ENCODE measurements at regions not wholly inside any gene's neighbourhood (a gene's known extent, or its start where the extent isn't known, plus 50 kb on each side); places are given as distances from the start of the nearest gene placed in this dataset.

DNA sequence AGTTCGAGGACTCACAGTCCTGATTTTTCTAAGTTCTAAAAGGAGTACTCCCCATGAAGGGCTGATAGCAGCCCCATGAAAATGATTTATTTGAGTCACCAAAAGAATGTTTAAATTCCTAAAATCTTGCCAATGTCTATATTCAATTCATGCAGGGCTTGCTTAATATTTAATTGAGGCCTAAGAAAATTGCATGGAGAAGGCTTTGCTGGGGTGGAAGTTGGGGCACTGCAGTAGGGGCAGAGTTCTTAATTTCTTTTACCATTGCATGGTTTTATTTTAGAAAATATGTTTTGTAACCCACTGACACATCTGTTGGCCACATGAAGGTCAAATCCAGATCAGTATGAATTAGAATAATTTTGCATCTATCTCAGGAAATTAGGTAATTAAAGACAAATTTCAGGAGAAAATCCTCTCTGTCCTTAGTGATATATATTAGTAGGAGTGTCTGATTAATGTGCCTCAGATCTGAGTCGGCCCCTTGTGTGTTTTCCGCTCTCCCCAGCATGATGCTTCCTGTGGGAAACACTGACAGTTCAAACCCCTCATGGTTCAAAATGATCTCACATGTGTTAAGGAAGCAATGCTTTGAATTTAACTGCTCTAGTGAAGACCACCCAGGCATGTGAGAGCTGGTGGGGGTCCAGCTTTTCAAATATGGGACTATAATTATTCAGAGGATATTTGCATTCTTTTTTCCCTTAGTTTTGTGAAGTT, 54.0 kb upstream of the EGFL6 start:
- no peaks in the 10 kb centered on the region for H3K4me1 ChIP-seq (ENCODE audit: insufficient read depth, low read length)
- H3K56ac ChIP-seq (ENCODE audit: insufficient read length, low read depth, low read length): no peak overlapping the region
- H4K5ac ChIP-seq (ENCODE audit: insufficient read length, low read depth, low read length): no peak overlapping the region
- no peak overlapping the region for H3K18ac ChIP-seq (ENCODE audit: insufficient read length, low read depth, low read length)
- no peaks in the 10 kb centered on the region for H3K23me2 ChIP-seq (ENCODE audit: insufficient read length, low read depth, low read length, poor library complexity, severe bottlenecking)
- no peak overlapping the region for H4K8ac ChIP-seq (replicated peaks; ENCODE audit: insufficient read length, low read depth, low read length)
- no peak overlapping the region for H2BK12ac ChIP-seq (ENCODE audit: insufficient read length, low read depth, low read length)
- H3K27ac ChIP-seq (ENCODE audit: insufficient read length, low read depth, low read length): no peak overlapping the region
- Mint-ChIP-seq H3K9me3 (peaks cover 29 to 36% of the 10 kb centered on the region in 2 experiments), H3K36me3 (ENCODE audit: insufficient read depth in 1 of 3, low read depth in 3 of 3) (peaks cover 0 to 1% (median 0%) of the 10 kb centered on the region in 3 experiments; a peak in 1 of 7 replicates), H3K27ac (no peak overlapping the region), H3K4me1 (no peaks in the 10 kb centered on the region), H3K4me3 (no peak overlapping the region), H3K27me3 (ENCODE audit: low read depth) (no peaks in the 10 kb centered on the region; the same call in 1 of the 2 replicates)
- no peaks in the 10 kb centered on the region for H3K9me3 ChIP-seq (ENCODE audit: control insufficient read depth, low read depth, low read length)
- H2AK5ac ChIP-seq (ENCODE audit: insufficient read length, low read length): no peak overlapping the region
- no peak overlapping the region for H2BK15ac ChIP-seq (ENCODE audit: low read depth, low read length)
- no peaks in the 10 kb centered on the region for H3K79me1 ChIP-seq (ENCODE audit: insufficient read depth, low read depth, low read length, poor library complexity, severe bottlenecking)
- H2BK5ac ChIP-seq (ENCODE audit: insufficient read length, low read length): no peak overlapping the region
- no peak overlapping the region for H3K4me2 ChIP-seq (ENCODE audit: insufficient read depth, insufficient read length, low read length)
- no peak overlapping the region for H3K23ac ChIP-seq (ENCODE audit: insufficient read length, low read depth, low read length)
- WGBS (ENCODE audit: extremely low coverage, insufficient read length, low lambda C conversion rate): no CpG with 5 or more reads among the region's 3 CpGs
- H2BK120ac ChIP-seq (ENCODE audit: low read depth, low read length, poor library complexity, severe bottlenecking): no peak overlapping the region
- no peaks in the 10 kb centered on the region for H3K27me3 ChIP-seq (ENCODE audit: insufficient read depth, low read length)
- no peaks in the 10 kb centered on the region for H3K79me2 ChIP-seq (ENCODE audit: insufficient read depth, low read length)
- no peak overlapping the region for H3K4ac ChIP-seq (ENCODE audit: low read depth, low read length)
- H2BK20ac ChIP-seq (ENCODE audit: low read depth, low read length, poor library complexity, severe bottlenecking): no peak overlapping the region
- TF ChIP-seq, protein P1, sequence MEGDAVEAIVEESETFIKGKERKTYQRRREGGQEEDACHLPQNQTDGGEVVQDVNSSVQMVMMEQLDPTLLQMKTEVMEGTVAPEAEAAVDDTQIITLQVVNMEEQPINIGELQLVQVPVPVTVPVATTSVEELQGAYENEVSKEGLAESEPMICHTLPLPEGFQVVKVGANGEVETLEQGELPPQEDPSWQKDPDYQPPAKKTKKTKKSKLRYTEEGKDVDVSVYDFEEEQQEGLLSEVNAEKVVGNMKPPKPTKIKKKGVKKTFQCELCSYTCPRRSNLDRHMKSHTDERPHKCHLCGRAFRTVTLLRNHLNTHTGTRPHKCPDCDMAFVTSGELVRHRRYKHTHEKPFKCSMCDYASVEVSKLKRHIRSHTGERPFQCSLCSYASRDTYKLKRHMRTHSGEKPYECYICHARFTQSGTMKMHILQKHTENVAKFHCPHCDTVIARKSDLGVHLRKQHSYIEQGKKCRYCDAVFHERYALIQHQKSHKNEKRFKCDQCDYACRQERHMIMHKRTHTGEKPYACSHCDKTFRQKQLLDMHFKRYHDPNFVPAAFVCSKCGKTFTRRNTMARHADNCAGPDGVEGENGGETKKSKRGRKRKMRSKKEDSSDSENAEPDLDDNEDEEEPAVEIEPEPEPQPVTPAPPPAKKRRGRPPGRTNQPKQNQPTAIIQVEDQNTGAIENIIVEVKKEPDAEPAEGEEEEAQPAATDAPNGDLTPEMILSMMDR (conservative IDR thresholded peaks at IDR 0.05): no peak
- H3K14ac ChIP-seq (ENCODE audit: insufficient read depth, low read length): no peak overlapping the region
- H4K91ac ChIP-seq (ENCODE audit: insufficient read length, low read depth, low read length): no peak overlapping the region
- DNase-seq: no peak
- H3T11ph ChIP-seq (ENCODE audit: low read length): no peak overlapping the region
- H3K9ac ChIP-seq (ENCODE audit: extremely low read depth, insufficient read length, low read length): no peak overlapping the region
- H2AFZ ChIP-seq (ENCODE audit: low read length): no peak overlapping the region
- H4K20me1 ChIP-seq (ENCODE audit: control insufficient read depth, insufficient read depth, insufficient read length): no peaks in the 10 kb centered on the region

Measured in H9 (cell line).